ENCODE measurements at regions not wholly inside any gene's neighbourhood (a gene's known extent, or its start where the extent isn't known, plus 50 kb on each side); places are given as distances from the start of the nearest gene placed in this dataset.
"Not testable (repeated sequence)": the region's sequence is repeated elsewhere in the genome, so short reads cannot be mapped to it uniquely, and the experiment has no call there.

- no peak for DNase-seq (ENCODE audit: low read depth, low spot score)
These were observed 163.5 kb upstream of the UGT8 start for GRCh38 chr4:114435116-114435515.

DNA sequence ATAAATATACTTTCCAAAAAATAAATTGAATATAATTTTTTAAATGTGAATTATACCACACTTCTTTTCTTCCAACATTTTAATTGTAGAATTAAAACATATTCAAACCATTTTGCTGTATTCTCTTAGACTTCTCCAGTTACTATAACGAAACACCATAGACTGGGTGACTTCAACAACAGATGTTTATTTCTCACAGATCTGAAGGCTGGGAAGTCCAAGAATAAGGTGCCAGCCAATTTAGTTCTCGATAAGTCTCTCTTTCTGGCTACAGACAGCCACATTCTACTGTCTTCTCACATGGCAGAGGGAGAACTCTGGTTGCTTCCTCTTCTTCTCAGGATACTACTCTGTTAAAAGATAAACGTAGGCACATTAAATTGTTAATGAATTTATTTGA is 155.8 kb upstream of the UGT8 start:
- DNase-seq (ENCODE audit: low read depth, low spot score) = no peak

GRCh38 chr4:114444211-114444610 is 154.4 kb upstream of the UGT8 start:
- no peak for DNase-seq (ENCODE audit: low read depth, low spot score)

- DNase-seq (ENCODE audit: low read depth, low spot score) = not testable (repeated sequence)
These were observed 150.6 kb upstream of the UGT8 start for GRCh38 chr4:114447963-114448516.

- no peak for DNase-seq (ENCODE audit: low read depth, low spot score)
These were observed 139.9 kb upstream of the UGT8 start for GRCh38 chr4:114458728-114459127.

GRCh38 chr4:114464726-114465272 is 133.8 kb upstream of the UGT8 start:
- no peak for DNase-seq (ENCODE audit: low read depth, low spot score)

DNA sequence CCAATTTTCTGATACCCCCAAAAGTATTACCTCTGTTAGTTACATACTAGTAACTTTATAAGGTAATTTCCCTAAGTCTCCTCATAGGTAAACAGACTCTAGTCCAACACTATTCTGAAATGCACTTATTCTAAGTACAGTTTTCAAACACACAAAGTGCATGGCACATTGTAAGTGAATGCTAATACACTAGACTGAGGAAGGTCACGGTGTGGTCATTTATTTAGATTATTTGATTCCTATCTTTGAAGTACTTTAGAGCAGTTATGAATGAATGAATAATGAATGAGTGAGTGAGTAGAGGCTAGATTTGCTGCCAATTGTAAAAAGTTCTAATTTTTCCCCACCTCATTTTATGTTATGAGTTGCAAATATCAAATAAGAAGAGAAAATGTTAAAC is 132.8 kb upstream of the UGT8 start:
- DNase-seq (ENCODE audit: low read depth, low spot score) = no peak

GRCh38 chr4:114466299-114466698 is 132.3 kb upstream of the UGT8 start:
- DNase-seq (ENCODE audit: low read depth, low spot score) = no peak

- DNase-seq (ENCODE audit: low read depth, low spot score) = no peak
These were observed 126.2 kb upstream of the UGT8 start for GRCh38 chr4:114472269-114473032.

DNA sequence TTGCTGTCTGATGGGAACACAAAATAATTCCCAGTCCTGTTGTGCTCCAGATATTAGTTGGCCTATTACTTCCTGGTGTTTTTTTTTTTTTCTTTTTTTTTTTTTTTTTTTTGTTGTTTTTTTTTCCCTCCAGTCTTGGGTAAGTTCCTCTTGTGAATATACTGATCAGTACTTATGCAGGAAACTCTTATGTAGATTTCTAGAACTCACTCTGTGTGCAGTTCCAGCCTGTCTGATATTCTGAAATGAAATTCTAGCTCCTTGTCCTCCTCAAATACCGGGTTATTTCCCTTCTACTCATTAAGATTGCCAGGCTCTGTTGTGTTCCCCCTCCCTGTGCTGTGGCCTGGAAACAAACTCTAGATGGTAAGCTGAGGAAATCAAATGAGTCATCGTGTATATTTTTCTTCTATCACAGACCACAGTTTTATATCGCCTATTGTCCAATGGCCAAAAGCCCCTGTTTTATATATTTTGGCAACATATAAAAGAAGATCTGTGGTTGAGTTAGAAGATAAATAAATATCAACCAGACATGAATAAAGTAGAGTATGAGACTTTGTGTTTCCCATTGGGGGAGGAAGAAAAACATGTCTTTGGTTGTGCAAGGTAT is 124.3 kb upstream of the UGT8 start:
- peak; percentile 31 for DNase-seq (ENCODE audit: low read depth, low spot score)

- no peak for DNase-seq (ENCODE audit: low read depth, low spot score)
These were observed 122.3 kb upstream of the UGT8 start for GRCh38 chr4:114476310-114476709.

- DNase-seq (ENCODE audit: low read depth, low spot score) = no peak
These were observed 119.0 kb upstream of the UGT8 start for GRCh38 chr4:114479595-114479994.

- DNase-seq (ENCODE audit: low read depth, low spot score) = no peak
These were observed 116.8 kb upstream of the UGT8 start for GRCh38 chr4:114481856-114482255.

- DNase-seq (ENCODE audit: low read depth, low spot score) = no peak
These were observed 111.5 kb upstream of the UGT8 start for GRCh38 chr4:114487101-114487500.

DNA sequence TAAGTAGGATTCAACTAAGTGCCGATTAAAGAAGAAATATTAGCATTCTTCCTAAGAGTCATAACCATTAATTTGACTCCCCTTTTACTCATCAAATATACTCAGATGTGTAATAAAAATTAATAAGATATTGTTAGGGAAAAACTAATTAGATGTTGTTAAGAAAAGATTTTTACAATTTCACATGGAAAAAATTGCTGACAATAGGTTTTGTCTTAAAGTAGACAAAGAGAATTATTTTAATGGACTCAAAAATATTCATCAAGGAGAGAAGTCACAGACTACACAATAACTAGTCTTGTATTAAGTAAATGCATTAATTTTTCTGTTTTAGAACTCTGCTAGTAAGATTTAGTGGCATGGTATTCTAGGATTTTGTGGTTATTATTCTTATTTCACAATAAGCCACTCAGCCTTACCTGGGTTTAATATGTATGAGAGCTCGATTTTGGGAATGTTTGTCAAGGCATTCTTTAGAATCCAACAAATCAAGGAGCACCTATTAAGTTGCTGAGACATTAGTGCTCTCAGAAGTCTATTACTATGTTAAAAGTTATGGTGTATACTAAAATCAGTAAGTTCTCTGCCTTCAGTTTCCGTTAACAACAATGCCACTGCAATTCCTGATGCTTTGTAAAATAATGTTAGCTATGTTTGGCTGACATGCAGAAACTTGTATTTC is 110.2 kb upstream of the UGT8 start:
- DNase-seq (ENCODE audit: low read depth, low spot score) = no peak

DNA sequence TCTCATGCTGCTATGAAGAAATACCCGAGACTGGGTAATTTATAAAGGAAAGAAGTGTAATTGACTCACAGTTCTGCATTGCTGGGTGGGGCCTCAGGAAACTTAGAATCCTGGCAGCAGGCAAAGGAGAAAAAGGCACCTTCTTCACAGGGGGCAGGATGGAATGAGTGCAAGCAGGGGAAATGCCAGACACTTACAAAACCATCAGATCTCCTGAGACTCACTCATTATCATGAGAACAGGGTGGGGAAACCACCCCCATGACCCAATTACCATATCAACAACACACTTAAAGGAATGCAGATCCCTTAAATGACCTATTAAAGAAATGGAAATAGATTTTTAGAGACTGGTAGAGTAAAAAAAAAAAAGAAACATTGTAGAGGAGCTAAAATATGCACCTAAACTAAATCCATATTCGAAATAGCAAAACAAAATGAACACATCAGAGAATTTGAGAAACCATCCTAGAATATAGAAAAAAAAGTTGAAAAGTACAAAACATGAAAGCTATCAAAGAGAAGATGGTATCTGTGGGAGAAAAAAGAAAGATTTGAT is 104.3 kb upstream of the UGT8 start:
- no peak for DNase-seq (ENCODE audit: low read depth, low spot score)

DNA sequence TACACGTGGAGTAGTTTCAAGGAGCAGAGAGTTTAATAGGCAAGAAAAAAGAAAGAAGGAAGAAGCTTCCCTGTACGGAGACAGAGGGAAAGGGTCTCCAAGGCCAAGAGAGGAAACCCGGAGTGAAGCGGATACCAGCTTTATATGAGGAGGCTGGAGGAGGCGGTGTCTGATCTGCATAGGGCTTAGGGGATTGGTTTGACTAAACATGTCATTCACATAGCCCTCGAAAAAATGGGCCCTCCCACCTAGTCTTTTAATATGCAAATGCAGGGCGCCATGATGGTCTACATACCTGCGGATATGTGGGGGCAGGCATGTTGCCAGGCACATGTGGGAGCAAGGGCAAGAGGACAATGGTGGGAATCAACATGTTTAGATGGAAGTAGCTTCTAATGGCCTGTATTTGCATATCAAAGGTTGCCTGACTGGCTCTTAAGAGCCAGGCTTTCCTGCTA is 103.1 kb upstream of the UGT8 start:
- no peak for DNase-seq (ENCODE audit: low read depth, low spot score)

DNA sequence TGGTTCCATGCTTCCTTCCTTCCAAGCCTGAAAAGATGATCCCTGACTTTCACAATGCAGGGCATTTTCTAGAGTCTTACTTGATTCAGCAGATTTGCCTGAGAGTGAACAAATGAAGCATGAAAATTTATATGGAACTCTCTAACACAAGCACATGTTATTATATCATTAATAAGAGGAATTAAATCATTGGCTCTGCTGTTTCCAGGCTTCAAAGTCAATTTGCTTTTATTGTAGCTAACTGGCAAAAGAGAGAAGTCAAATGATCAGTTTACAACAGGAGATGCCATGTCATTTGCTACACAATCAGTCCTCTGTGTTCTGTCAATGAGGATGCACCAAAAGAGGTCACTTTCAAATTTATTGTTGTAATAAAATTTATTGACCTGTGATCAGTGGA is 101.5 kb upstream of the UGT8 start:
- no peak for DNase-seq (ENCODE audit: low read depth, low spot score)

DNA sequence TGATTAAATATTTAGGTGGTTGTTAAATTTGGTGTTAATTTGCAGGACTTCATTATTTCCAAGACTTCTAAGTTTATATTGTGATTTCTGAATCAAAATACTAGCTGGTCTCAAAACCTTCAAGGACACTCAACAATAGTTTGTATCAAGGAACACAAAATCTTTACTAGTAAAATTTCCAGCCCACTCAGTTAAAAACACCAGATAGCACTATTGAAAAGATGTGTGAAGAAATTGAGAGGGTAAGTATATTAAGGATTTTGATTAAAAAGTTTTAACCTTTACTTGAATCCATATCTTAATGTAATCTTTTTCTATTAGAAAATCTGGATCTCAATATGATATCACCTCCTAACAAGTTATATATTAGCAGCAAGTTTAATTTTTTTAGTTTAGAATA is 89.3 kb upstream of the UGT8 start:
- no peak for DNase-seq (ENCODE audit: low read depth, low spot score)

- no peak for DNase-seq (ENCODE audit: low read depth, low spot score)
These were observed 85.9 kb upstream of the UGT8 start for GRCh38 chr4:114512595-114513295.

- DNase-seq (ENCODE audit: low read depth, low spot score) = no peak
These were observed 79.2 kb upstream of the UGT8 start for GRCh38 chr4:114519368-114519767.

Data from smooth muscle cell of the brain vasculature (primary cell).